Suprapubic skin (tissue), 3 donors: ENCODE measurements at regions not wholly inside any gene's neighbourhood (a gene's known extent, or its start where the extent isn't known, plus 50 kb on each side); places are given as distances from the start of the nearest gene placed in this dataset.

Experiments used
- CTCF ChIP-seq, 2 donors: fragments of 200-600 bp in 1 of 2; fragments of 450-650 bp in 1 of 2; sonication (generic) in 1 of 2; IDR thresholded peaks; one replicate each; pipeline ENCODE4 v1.5.1; 2016 to 2019; ENCODE audit warnings: antibody characterized with exemption in 2 of 2, mild to moderate bottlenecking in 1 of 2, moderate library complexity in 1 of 2
- POLR2A ChIP-seq, 2 donors: fragments of 450-650 bp; IDR thresholded peaks; one replicate each; pipeline ENCODE4 v1.6.1; 2017; ENCODE audit warnings: antibody characterized with exemption in 2 of 2, mild to moderate bottlenecking in 2 of 2, moderate library complexity in 2 of 2

GRCh38 chr20:59481477-59482018, 122.8 kb upstream of the PHACTR3 start:
- TF ChIP-seq CTCF (IDR thresholded peaks at IDR 0.05) (no peak), POLR2A (IDR thresholded peaks at IDR 0.05) (no peak)
